ENCODE measurements at regions not wholly inside any gene's neighbourhood (a gene's known extent, or its start where the extent isn't known, plus 50 kb on each side); places are given as distances from the start of the nearest gene placed in this dataset.
A peak's percentile ranks its signal among the peaks of the same experiment; 100 is the strongest.
"Not testable (repeated sequence)": the region's sequence is repeated elsewhere in the genome, so short reads cannot be mapped to it uniquely, and the experiment has no call there.

DNA sequence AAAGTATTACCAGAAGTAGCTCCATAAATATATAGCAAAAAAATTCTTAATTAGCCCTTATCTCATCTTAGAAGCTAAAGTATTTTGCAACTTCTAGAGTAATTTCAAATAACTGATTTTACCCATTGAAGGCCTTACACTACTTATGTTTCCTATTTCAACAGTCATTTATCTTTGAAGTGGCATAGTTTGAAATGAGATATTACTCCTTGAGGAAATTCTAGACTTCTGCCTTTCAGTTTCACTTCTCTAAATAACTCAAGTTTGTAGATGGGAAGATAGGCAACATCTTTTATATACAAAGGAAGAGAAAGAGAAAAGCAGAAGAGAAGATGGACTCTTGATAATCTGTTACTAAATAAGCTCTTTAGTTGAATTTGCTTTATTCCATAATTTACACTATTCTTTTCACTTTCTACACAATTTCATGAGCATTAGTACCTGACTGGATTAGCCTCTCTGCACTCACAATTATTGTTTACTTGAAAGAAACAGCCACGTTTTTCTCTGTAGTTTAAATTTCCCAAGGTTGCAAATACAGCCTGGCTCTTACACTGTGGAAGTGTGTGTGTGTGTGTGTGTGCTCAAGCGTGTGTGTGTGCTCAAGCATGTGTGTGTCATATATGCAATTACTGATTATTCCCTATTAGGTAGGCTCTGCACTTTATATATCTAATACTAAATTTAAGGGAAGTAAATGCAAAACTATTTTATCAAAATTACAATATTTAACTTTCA, 60.6 kb upstream of the EMB start:
- DNase-seq = peak in 1 of 5 donors; percentile 79

GRCh38 chr5:50513028-50513457, 72.0 kb upstream of the EMB start:
- DNase-seq = not testable (repeated sequence)

DNA sequence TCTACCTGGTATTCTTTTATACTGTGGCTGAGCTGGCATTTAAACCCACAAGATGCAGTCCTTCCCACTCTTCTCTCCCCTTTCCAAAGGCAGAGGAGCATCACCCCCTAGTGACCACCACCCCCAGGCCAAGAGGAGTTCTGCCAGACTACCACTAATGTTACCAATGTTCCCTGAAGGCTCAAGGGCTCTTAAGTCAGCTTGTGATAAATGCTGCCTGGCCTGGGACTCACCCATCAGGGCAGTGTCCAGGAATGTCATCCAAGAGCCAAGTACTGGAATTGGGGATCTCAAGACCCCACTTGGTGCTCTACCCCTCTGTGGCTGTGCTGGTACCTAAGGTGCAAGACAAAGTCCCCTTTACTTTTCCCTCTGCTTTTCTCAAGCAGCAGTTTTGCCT, 80.0 kb upstream of the EMB start:
- DNase-seq = not testable (repeated sequence)

DNA sequence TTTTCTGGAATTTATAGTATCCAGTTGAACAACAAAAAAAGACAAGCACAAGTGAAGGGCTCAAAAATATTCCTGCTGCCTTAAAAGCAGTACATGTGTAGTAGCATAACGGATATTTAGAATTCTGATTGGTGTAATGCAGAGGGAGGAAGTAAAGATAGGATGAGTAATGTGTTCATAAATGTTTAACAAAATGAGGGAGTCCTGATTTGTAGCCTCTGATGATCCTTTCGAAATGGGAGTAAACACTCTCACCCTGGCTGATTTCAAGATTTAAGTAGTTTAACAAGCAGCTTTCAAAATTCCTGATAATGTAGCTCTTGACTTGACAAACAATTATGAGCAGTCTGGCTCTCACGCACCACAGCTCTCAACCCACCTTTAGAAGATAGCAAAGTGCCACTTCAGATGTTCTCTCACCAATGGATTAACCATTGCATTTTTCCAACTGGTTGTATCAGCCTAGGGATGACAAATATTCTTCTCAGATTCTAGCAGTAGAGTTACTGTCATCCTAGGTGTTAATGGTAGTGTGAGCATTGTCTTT, 86.5 kb upstream of the EMB start:
- not testable (repeated sequence) for DNase-seq

DNA sequence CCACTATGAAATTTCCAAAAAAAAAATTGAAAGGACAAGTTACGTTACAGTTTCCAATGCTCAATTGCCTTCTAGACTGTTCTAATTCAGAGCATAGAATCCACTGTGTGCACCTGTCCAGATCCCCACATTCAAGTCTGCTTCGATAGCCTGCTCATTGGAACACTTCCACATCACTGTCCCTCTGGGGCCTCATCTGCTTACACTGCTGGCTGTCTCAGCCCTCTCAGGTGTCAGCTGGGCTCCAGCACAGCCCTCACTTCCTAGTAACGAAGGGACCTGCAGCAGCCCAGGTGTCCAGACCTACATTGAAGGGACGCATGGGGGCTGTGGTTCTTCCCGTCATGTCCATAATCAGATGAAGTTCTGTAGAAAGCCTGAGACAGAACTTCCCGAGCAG, 94.3 kb upstream of the EMB start:
- no peak for DNase-seq

GRCh38 chr5:50537534-50537933, 96.4 kb upstream of the EMB start:
- DNase-seq = not testable (repeated sequence)

- no peak for DNase-seq
Measured at GRCh38 chr5:50547303-50547702, 106.2 kb upstream of the EMB start.

GRCh38 chr5:50550267-50550666, 109.2 kb upstream of the EMB start:
- DNase-seq = no peak

DNA sequence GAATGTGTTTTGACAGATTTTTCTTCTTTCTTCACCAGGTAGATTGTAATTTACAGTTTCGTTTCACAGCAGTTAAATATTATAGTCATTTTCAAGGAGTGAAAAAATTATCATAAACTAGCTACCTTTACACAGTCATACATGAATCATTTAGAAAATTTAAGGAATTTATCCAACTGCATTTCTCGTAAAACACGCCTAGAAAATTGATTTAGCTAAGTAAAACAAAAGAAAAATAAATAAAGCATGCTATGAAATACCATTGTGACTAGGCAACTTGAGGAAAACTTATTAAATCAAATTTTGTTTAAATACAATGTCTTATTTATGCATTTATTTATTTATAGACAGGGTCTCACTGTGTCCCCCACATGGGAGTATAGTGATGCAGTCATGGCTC, 109.9 kb upstream of the EMB start:
- no peak for DNase-seq

DNA sequence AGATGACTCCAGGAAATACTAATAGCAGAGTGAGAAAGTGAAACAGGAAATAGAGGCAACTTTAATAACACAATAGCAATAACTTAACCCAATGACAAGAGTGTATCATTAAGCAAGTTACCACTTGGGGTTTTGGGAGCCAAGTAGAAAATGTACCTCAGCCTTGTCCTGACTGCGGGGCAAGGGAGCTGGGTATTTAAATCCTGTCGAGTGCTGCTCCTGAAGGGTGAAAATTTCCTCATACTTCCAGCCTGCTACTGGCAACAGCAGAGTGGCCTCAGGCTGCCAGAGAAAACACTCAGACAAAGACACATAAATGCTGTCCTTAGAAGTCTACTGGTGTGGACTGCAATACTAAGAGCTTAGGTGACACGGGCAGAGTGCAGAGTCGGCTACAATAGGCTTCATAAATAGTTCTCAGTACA, 112.5 kb upstream of the EMB start:
- DNase-seq = no peak

- not testable (repeated sequence) for DNase-seq
Measured at GRCh38 chr5:50558640-50559039, 107.8 kb upstream of the PARP8 start.

GRCh38 chr5:50559955-50560354, 106.5 kb upstream of the PARP8 start:
- no peak for DNase-seq

GRCh38 chr5:50562694-50563093, 103.7 kb upstream of the PARP8 start:
- no peak for DNase-seq

DNA sequence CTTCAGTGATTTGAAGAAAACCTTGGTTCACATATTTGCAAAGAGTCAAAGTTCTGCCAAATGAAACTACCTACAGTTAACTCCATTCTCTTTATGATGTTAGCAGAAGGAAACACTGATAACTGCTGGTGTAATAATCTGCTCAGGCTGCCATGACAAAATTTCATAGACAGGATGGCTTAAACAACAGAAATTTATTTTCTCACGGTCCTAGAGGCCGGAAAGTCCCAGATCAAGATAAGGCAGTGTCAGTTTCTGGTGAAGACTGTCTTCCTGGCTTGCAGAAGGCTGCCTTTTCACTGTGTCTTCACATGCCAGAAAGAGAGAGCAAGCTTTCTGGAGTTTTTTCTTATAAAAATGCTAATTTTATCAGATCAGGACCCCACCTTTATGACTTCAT, 102.4 kb upstream of the PARP8 start:
- DNase-seq = peak in 2 of 5 donors; percentile 3 to 75

DNA sequence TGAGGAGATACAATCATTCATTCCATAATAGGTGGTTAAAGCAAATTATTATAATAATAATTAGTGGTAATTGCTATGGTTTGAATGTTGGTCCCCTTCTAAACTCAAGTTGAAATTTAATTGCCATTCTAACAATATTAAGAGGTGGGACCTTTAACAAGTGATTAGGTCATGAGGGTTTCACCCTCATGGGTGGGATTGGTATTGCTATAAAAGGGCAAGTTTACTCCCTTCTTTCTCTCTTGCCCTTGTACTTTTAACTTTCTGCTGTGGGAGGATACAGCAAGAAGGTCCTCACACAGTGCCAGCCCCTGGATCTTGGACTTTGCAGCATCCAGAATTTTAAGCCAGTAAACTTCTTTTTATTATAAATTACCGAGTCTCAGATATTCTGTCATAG, 101.9 kb upstream of the PARP8 start:
- DNase-seq = no peak

DNA sequence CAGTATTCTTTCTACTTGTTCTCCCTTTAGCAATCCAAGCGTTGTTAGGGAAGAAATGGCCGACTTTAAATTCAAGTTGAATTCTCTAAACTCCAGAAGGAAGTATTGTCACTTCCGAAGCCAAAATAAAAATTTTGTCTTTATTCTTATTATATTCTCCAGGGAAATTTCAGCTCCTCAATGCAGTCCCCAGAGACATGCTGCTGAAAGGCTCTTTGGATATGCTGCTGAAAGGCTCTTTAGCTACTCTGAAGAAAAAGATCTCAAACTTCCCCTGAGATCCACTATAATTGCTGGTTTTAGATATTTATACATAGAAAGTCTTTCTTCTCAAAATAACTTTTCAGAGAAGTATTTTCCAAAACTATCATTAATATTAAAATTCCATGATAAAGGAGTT, 92.3 kb upstream of the PARP8 start:
- no peak for DNase-seq

- no peak for DNase-seq
Measured at GRCh38 chr5:50575740-50576139, 90.7 kb upstream of the PARP8 start.

DNA sequence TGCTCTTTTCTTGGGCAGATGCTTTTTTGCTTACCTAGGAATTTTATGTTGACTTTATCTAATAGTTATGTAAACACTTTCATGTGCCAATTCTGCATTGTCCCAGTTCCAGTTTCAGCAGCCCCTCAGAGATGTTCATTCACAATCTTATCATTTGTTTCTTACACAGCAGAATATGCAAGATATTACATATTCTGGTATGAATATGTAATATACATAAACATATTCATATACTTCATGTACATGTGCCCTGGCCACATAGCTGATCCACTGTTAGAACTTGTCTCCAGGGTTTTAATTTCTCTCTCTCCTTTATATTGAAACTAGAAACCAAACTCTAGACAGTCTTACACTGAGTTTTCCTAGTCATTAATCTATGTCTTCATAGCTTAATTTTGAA, 90.2 kb upstream of the PARP8 start:
- DNase-seq = no peak

- DNase-seq = no peak
Measured at GRCh38 chr5:50576686-50577256, 89.7 kb upstream of the PARP8 start.

- no peak for DNase-seq
Measured at GRCh38 chr5:50580506-50580905, 85.9 kb upstream of the PARP8 start.

DNA sequence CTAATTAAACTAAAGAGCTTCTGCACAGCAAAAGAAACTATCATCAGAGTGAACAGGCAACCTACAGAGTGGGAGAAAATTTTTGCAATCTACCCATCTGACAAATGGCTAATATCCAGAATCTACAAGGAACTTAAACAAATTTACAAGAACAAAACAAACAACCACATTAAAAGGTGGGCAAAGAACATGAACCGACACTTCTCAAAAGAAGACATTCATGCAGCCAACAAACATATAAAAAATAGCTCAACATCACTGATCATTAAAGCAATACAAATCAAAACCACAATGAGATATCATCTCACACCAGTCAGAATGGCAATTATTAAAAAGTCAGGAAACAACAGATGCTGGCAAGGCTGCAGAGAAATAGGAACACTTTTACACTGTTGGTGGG, 84.6 kb upstream of the PARP8 start:
- DNase-seq = not testable (repeated sequence)

GRCh38 chr5:50582699-50583098, 83.7 kb upstream of the PARP8 start:
- DNase-seq = no peak

GRCh38 chr5:50583621-50584020, 82.8 kb upstream of the PARP8 start:
- DNase-seq = no peak

DNA sequence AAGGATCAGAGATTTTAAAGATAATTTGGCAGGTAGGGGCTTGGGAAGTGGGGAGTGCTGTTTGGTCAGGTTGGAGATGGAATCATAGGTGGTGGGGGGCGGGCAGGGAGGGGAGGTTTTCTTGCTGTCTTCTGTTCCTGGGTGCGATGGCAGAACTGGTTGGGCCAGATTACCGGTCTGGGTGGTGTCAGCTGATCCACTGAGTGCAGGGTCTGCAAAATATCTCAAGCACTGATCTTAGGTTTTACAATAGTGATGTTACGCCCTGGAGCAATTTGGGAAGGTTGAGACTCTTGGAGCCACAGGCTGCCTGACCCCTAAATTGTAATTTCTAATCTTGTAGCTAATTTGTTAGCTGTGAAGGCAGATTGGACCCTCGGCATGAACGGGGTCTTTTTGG, 78.0 kb upstream of the PARP8 start:
- not testable (repeated sequence) for DNase-seq

Data from T-helper 1 cell (primary cell).